ENCODE measurements at regions not wholly inside any gene's neighbourhood (a gene's known extent, or its start where the extent isn't known, plus 50 kb on each side); places are given as distances from the start of the nearest gene placed in this dataset.

- no peak for DNase-seq
Observed at GRCh38 chr18:78740876-78741275, 238.7 kb upstream of the SALL3 start.

- no peak for DNase-seq
Observed at GRCh38 chr18:78741381-78742217, 238.0 kb upstream of the SALL3 start.

GRCh38 chr18:78742218-78742745 lies 237.3 kb upstream of the SALL3 start:
- no peak for DNase-seq

- DNase-seq: no peak
Observed at GRCh38 chr18:78743078-78743477, 236.5 kb upstream of the SALL3 start.

GRCh38 chr18:78751664-78752063 lies 228.0 kb upstream of the SALL3 start:
- no peak for DNase-seq

GRCh38 chr18:78753240-78753639 lies 226.4 kb upstream of the SALL3 start:
- DNase-seq: no peak

GRCh38 chr18:78754311-78755043 lies 225.1 kb upstream of the SALL3 start:
- no peak for DNase-seq

GRCh38 chr18:78757014-78757413 lies 222.6 kb upstream of the SALL3 start:
- DNase-seq: no peak

- DNase-seq: no peak
Observed at GRCh38 chr18:78758496-78758895, 221.1 kb upstream of the SALL3 start.

GRCh38 chr18:78762753-78763152 lies 216.9 kb upstream of the SALL3 start:
- no peak for DNase-seq

GRCh38 chr18:78764544-78764943 lies 215.1 kb upstream of the SALL3 start:
- DNase-seq: no peak

- no peak for DNase-seq
Observed at GRCh38 chr18:78765142-78765541, 214.5 kb upstream of the SALL3 start.

- DNase-seq: no peak
Observed at GRCh38 chr18:78765637-78766281, 213.9 kb upstream of the SALL3 start.

- DNase-seq: no peak
Observed at GRCh38 chr18:78766651-78767533, 212.7 kb upstream of the SALL3 start.

- DNase-seq: no peak
Observed at GRCh38 chr18:78767648-78768071, 212.0 kb upstream of the SALL3 start.

- DNase-seq: no peak
Observed at GRCh38 chr18:78768221-78768620, 211.4 kb upstream of the SALL3 start.

GRCh38 chr18:78768656-78769501 lies 210.7 kb upstream of the SALL3 start:
- DNase-seq: no peak

- no peak for DNase-seq
Observed at GRCh38 chr18:78769502-78770105, 210.0 kb upstream of the SALL3 start.

GRCh38 chr18:78770139-78770822 lies 209.3 kb upstream of the SALL3 start:
- DNase-seq: no peak

- DNase-seq: no peak
Observed at GRCh38 chr18:78770823-78771139, 208.8 kb upstream of the SALL3 start.

Data from activated CD4-positive, alpha-beta T cell treated with anti-CD3 and anti-CD28 coated beads for 48 hours (primary cell).